ENCODE measurements at regions not wholly inside any gene's neighbourhood (a gene's known extent, or its start where the extent isn't known, plus 50 kb on each side); places are given as distances from the start of the nearest gene placed in this dataset.

- no peak for TF ChIP-seq CTCF (IDR thresholded peaks at IDR 0.05 in 4 of 5, conservative IDR thresholded peaks at IDR 0.05 in 1 of 5)
- no peak for TF ChIP-seq POLR2A (IDR thresholded peaks at IDR 0.05)
Measured at GRCh38 chr2:111702804-111703196, 181.2 kb downstream of the ANAPC1 start.
